CD4-positive, CD25-positive, alpha-beta regulatory T cell (primary cell): ENCODE measurements at regions not wholly inside any gene's neighbourhood (a gene's known extent, or its start where the extent isn't known, plus 50 kb on each side); places are given as distances from the start of the nearest gene placed in this dataset.

Source experiments
- ATAC-seq, 2 donors: fragments of 150-1000 bp; cut with Tn5 transposase; one replicate each; pipeline ENCODE4 v1.10.0; 2021; ENCODE audit warnings: low read depth in 2 of 2, moderate number of reproducible peaks in 2 of 2, moderate library complexity in 1 of 2
- DNase-seq, 3 donors: peaks; one replicate each; pipeline versions ENCODE4 v3.0.0 to v3.0.0-alpha.2; 2012 to 2022; ENCODE audit warnings: mixed read lengths in 1 of 3
- H3K27ac ChIP-seq: one replicate; pipeline ENCODE4 v1.7.0; 2013; ENCODE audit warnings: mild to moderate bottlenecking, low read length; ENCODE audit not compliant: insufficient read depth, poor library complexity, severe bottlenecking
- H3K27me3 ChIP-seq: one replicate; pipeline ENCODE4 v1.7.0; 2013; ENCODE audit warnings: low read length; ENCODE audit not compliant: control insufficient read depth, insufficient read depth
- H3K36me3 ChIP-seq: one replicate; pipeline ENCODE4 v1.7.0; 2013; ENCODE audit warnings: mild to moderate bottlenecking, low read length, moderate library complexity; ENCODE audit not compliant: control insufficient read depth, insufficient read depth
- H3K4me1 ChIP-seq: 2 replicates; pipeline ENCODE4 v1.7.0; 2013; ENCODE audit warnings: mild to moderate bottlenecking, low read length; ENCODE audit not compliant: insufficient read depth, control insufficient read depth, poor library complexity, severe bottlenecking
- H3K4me3 ChIP-seq: one replicate; pipeline ENCODE4 v1.7.0; 2013; ENCODE audit warnings: low read depth, mild to moderate bottlenecking, low read length, moderate library complexity
- H3K9me3 ChIP-seq, 2 experiments: 1 replicate in 1 of 2; 2 replicates in 1 of 2; pipeline ENCODE4 v1.7.0; 2013; ENCODE audit warnings: low read length in 2 of 2, mild to moderate bottlenecking in 1 of 2, moderate library complexity in 1 of 2; ENCODE audit not compliant: control insufficient read depth in 2 of 2
- H3K27ac Mint-ChIP-seq, 3 donors: one replicate each; pipeline ENCODE4 v1.8.0; 2020 to 2022; ENCODE audit warnings: mild to moderate bottlenecking in 3 of 3, mixed read lengths in 3 of 3, moderate library complexity in 2 of 3
- H3K27me3 Mint-ChIP-seq: one replicate; pipeline ENCODE4 v1.8.0; 2022; ENCODE audit warnings: mild to moderate bottlenecking, mixed read lengths
- H3K36me3 Mint-ChIP-seq: one replicate; pipeline ENCODE4 v1.8.0; 2020; ENCODE audit warnings: mixed read lengths
- H3K4me1 Mint-ChIP-seq, 4 donors: one replicate each; pipeline ENCODE4 v1.8.0; 2020 to 2022; ENCODE audit warnings: mixed read lengths in 4 of 4, mild to moderate bottlenecking in 1 of 4
- H3K4me3 Mint-ChIP-seq, 4 donors: one replicate each; pipeline ENCODE4 v1.8.0; 2020 to 2022; ENCODE audit warnings: mild to moderate bottlenecking in 4 of 4, mixed read lengths in 4 of 4, moderate library complexity in 3 of 4
- H3K9me3 Mint-ChIP-seq, 7 donors: one replicate each; pipeline ENCODE4 v1.8.0; 2020 to 2022; ENCODE audit warnings: mixed read lengths in 7 of 7, mild to moderate bottlenecking in 3 of 7, moderate library complexity in 2 of 7

GRCh38 chr18:47412924-47413323 lies 161.5 kb upstream of the SKOR2 start:
- Histone ChIP-seq H3K4me1 (no peaks in the 10 kb centered on the region), H3K27ac (no peak overlapping the region), H3K36me3 (no peaks in the 10 kb centered on the region), H3K27me3 (peaks cover 4% of the 10 kb centered on the region), H3K4me3 (no peak overlapping the region), H3K9me3 (no peaks in the 10 kb centered on the region)
- no peaks in the 10 kb centered on the region for H3K36me3 Mint-ChIP-seq
- peaks cover 0 to 1% (median 0%) of the 10 kb centered on the region in 7 donors for H3K9me3 Mint-ChIP-seq
- H3K27ac Mint-ChIP-seq = no peak overlapping the region
- no peak for ATAC-seq
- no peaks in the 10 kb centered on the region for H3K4me1 Mint-ChIP-seq
- H3K4me3 Mint-ChIP-seq = no peak overlapping the region
- DNase-seq = no peak
- no peaks in the 10 kb centered on the region for H3K27me3 Mint-ChIP-seq

- H3K4me1 ChIP-seq = no peaks in the 10 kb centered on the region
- H3K4me3 ChIP-seq = no peak overlapping the region
- no peaks in the 10 kb centered on the region for H3K27me3 Mint-ChIP-seq
- H3K4me3 Mint-ChIP-seq = no peak overlapping the region
- no peak overlapping the region for H3K27ac Mint-ChIP-seq
- no peaks in the 10 kb centered on the region for H3K9me3 ChIP-seq
- no peak for DNase-seq
- H3K4me1 Mint-ChIP-seq = no peaks in the 10 kb centered on the region
- no peaks in the 10 kb centered on the region for H3K27me3 ChIP-seq
- no peak for ATAC-seq
- H3K27ac ChIP-seq = no peak overlapping the region
- no peaks in the 10 kb centered on the region for H3K9me3 Mint-ChIP-seq
- H3K36me3 Mint-ChIP-seq = no peaks in the 10 kb centered on the region
- H3K36me3 ChIP-seq = no peaks in the 10 kb centered on the region
Measured at GRCh38 chr18:47411159-47411558, 159.7 kb upstream of the SKOR2 start.

GRCh38 chr18:47410139-47410538 lies 158.7 kb upstream of the SKOR2 start:
- H3K27ac ChIP-seq = no peak overlapping the region
- peak overlapping the region in 1 of 4 donors; percentile 75 for H3K4me3 Mint-ChIP-seq
- no peaks in the 10 kb centered on the region for H3K27me3 ChIP-seq
- no peaks in the 10 kb centered on the region for H3K4me1 ChIP-seq
- no peak overlapping the region for H3K27ac Mint-ChIP-seq
- no peaks in the 10 kb centered on the region for H3K9me3 Mint-ChIP-seq
- no peak for ATAC-seq
- no peaks in the 10 kb centered on the region for H3K36me3 ChIP-seq
- H3K4me1 Mint-ChIP-seq = no peaks in the 10 kb centered on the region
- DNase-seq = no peak
- no peaks in the 10 kb centered on the region for H3K36me3 Mint-ChIP-seq
- H3K4me3 ChIP-seq = no peak overlapping the region
- no peaks in the 10 kb centered on the region for H3K9me3 ChIP-seq
- no peaks in the 10 kb centered on the region for H3K27me3 Mint-ChIP-seq

- H3K27ac ChIP-seq = no peak overlapping the region
- H3K4me1 Mint-ChIP-seq = no peaks in the 10 kb centered on the region
- H3K9me3 Mint-ChIP-seq = no peaks in the 10 kb centered on the region
- ATAC-seq (no peak), DNase-seq (no peak)
- no peak overlapping the region for H3K4me3 ChIP-seq
- no peaks in the 10 kb centered on the region for H3K4me1 ChIP-seq
- H3K36me3 ChIP-seq = no peaks in the 10 kb centered on the region
- H3K4me3 Mint-ChIP-seq = no peak overlapping the region
- H3K36me3 Mint-ChIP-seq = no peaks in the 10 kb centered on the region
- H3K27me3 Mint-ChIP-seq = no peaks in the 10 kb centered on the region
- no peaks in the 10 kb centered on the region for H3K9me3 ChIP-seq
- no peaks in the 10 kb centered on the region for H3K27me3 ChIP-seq
- no peak overlapping the region for H3K27ac Mint-ChIP-seq
Measured at GRCh38 chr18:47409519-47409918, 158.1 kb upstream of the SKOR2 start.

GRCh38 chr18:47407736-47408135 lies 156.3 kb upstream of the SKOR2 start:
- no peak for ATAC-seq
- H3K4me1 ChIP-seq = no peaks in the 10 kb centered on the region
- H3K9me3 Mint-ChIP-seq = no peaks in the 10 kb centered on the region
- no peak for DNase-seq
- no peaks in the 10 kb centered on the region for H3K36me3 ChIP-seq
- no peak overlapping the region for H3K4me3 Mint-ChIP-seq
- H3K27ac Mint-ChIP-seq = no peak overlapping the region
- no peaks in the 10 kb centered on the region for H3K4me1 Mint-ChIP-seq
- H3K27ac ChIP-seq = no peak overlapping the region
- H3K4me3 ChIP-seq = no peak overlapping the region
- H3K27me3 ChIP-seq = no peaks in the 10 kb centered on the region
- H3K27me3 Mint-ChIP-seq = no peaks in the 10 kb centered on the region
- no peaks in the 10 kb centered on the region for H3K9me3 ChIP-seq
- H3K36me3 Mint-ChIP-seq = no peaks in the 10 kb centered on the region

GRCh38 chr18:47404845-47405244 lies 153.4 kb upstream of the SKOR2 start:
- Mint-ChIP-seq H3K9me3 (peaks cover 0 to 3% (median 0%) of the 10 kb centered on the region in 7 donors), H3K4me3 (no peak overlapping the region), H3K36me3 (no peaks in the 10 kb centered on the region)

DNA sequence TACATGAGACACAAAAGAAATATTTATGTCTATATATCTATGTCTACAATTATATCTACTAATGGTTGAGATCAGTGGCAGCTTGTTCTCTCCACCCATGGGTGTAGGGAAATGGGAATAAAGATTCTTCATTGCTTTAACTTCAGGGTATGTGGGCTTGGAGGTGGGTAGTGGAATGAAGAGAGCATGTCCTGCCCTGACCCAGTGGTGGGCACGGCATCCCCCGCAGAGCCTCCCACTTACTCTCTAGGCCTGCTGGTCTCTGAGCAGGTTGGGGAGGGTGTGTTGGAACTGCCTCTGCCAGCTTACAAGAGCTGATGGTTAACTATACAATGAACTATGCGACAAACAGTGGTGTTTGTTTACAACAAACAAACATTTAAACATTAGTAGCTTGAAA lies 152.5 kb upstream of the SKOR2 start:
- no peak overlapping the region for H3K27ac Mint-ChIP-seq
- H3K27ac ChIP-seq = no peak overlapping the region
- no peaks in the 10 kb centered on the region for H3K36me3 Mint-ChIP-seq
- no peak overlapping the region for H3K4me3 ChIP-seq
- ATAC-seq = no peak
- H3K36me3 ChIP-seq = no peaks in the 10 kb centered on the region
- peaks cover 0 to 3% (median 0%) of the 10 kb centered on the region in 7 donors for H3K9me3 Mint-ChIP-seq
- no peaks in the 10 kb centered on the region for H3K27me3 Mint-ChIP-seq
- H3K9me3 ChIP-seq = no peaks in the 10 kb centered on the region
- no peaks in the 10 kb centered on the region for H3K4me1 ChIP-seq
- no peak for DNase-seq
- no peaks in the 10 kb centered on the region for H3K4me1 Mint-ChIP-seq
- H3K27me3 ChIP-seq = no peaks in the 10 kb centered on the region
- no peak overlapping the region for H3K4me3 Mint-ChIP-seq

More at GRCh38 chr18:47404845-47405244, 153.4 kb upstream of the SKOR2 start:
- no peaks in the 10 kb centered on the region for H3K27me3 Mint-ChIP-seq
- no peaks in the 10 kb centered on the region for H3K4me1 ChIP-seq
- no peaks in the 10 kb centered on the region for H3K36me3 ChIP-seq
- no peak overlapping the region for H3K4me3 ChIP-seq
- H3K27ac ChIP-seq = no peak overlapping the region
- H3K27me3 ChIP-seq = no peaks in the 10 kb centered on the region
- ATAC-seq (no peak), DNase-seq (no peak)
- no peak overlapping the region for H3K27ac Mint-ChIP-seq
- no peaks in the 10 kb centered on the region for H3K4me1 Mint-ChIP-seq
- H3K9me3 ChIP-seq = no peaks in the 10 kb centered on the region

GRCh38 chr18:47403317-47403716 lies 151.9 kb upstream of the SKOR2 start:
- ATAC-seq (no peak), DNase-seq (no peak)
- no peaks in the 10 kb centered on the region for H3K27me3 Mint-ChIP-seq
- no peaks in the 10 kb centered on the region for H3K4me1 Mint-ChIP-seq
- no peaks in the 10 kb centered on the region for H3K36me3 ChIP-seq
- H3K9me3 ChIP-seq = no peaks in the 10 kb centered on the region
- no peak overlapping the region for H3K4me3 Mint-ChIP-seq
- H3K9me3 Mint-ChIP-seq = peaks cover 0 to 7% (median 0%) of the 10 kb centered on the region in 7 donors
- no peak overlapping the region for H3K27ac Mint-ChIP-seq
- no peak overlapping the region for H3K27ac ChIP-seq
- no peaks in the 10 kb centered on the region for H3K27me3 ChIP-seq
- no peak overlapping the region for H3K4me3 ChIP-seq
- no peaks in the 10 kb centered on the region for H3K36me3 Mint-ChIP-seq
- no peaks in the 10 kb centered on the region for H3K4me1 ChIP-seq
